AG09319 (cell line): ENCODE measurements at regions not wholly inside any gene's neighbourhood (a gene's known extent, or its start where the extent isn't known, plus 50 kb on each side); places are given as distances from the start of the nearest gene placed in this dataset.

Source experiments
- DNase-seq: peaks from one replicate; pipeline ENCODE4 v3.0.0-alpha.2; 2010; ENCODE audit warnings: low read depth; ENCODE audit errors: extremely low read depth
- TF ChIP-seq, protein P1 (sequence below): IDR thresholded peaks from 2 replicates; pipeline ENCODE4 v1.5.1; 2011; ENCODE audit warnings: low read depth, mild to moderate bottlenecking, inconsistent platforms, low read length, moderate library complexity

DNA sequence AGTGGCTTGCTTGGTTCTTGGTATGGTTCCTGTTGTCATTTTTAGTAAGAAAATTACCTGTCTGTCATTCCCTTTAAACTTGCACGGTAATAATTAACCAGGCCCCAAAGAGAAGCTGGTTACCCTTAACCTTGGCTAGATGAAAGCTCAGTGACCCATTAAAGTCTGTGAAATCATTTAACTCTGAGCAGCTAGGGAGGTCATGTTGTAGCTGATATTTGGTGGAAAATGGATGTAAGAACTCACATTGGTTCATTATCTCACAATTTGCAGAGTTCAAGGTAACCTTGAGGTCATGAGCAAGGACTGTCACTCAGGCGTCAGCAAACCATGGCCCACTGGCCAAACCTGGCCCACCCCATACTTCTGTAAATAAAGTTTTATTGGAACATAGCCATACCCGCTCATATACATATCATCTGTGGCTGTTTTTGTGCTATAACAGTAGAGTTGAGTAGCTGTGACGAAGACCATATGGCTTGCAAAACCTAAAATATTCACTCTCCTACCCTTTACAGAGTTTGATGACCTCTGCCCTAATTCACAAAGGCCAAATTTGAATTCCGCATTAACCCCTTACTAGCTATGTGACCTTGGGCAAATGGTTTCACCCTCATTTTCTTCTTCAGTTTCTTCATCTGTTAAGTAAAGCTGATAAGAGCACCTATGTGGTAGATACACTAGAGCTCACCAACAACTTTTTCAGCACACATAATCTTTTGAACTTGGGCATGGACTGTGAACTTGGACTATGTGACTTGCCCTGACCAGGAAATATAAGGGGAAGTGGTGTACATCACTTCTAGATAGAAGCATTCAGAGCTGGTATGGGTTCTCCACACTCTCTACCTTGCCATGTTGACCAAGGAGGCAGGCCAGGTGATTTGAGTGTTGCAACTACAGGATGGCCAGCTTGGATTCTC, 61.5 kb upstream of the CPEB4 start:
- DNase-seq: no peak
- TF ChIP-seq, protein P1, sequence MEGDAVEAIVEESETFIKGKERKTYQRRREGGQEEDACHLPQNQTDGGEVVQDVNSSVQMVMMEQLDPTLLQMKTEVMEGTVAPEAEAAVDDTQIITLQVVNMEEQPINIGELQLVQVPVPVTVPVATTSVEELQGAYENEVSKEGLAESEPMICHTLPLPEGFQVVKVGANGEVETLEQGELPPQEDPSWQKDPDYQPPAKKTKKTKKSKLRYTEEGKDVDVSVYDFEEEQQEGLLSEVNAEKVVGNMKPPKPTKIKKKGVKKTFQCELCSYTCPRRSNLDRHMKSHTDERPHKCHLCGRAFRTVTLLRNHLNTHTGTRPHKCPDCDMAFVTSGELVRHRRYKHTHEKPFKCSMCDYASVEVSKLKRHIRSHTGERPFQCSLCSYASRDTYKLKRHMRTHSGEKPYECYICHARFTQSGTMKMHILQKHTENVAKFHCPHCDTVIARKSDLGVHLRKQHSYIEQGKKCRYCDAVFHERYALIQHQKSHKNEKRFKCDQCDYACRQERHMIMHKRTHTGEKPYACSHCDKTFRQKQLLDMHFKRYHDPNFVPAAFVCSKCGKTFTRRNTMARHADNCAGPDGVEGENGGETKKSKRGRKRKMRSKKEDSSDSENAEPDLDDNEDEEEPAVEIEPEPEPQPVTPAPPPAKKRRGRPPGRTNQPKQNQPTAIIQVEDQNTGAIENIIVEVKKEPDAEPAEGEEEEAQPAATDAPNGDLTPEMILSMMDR: no peak

DNA sequence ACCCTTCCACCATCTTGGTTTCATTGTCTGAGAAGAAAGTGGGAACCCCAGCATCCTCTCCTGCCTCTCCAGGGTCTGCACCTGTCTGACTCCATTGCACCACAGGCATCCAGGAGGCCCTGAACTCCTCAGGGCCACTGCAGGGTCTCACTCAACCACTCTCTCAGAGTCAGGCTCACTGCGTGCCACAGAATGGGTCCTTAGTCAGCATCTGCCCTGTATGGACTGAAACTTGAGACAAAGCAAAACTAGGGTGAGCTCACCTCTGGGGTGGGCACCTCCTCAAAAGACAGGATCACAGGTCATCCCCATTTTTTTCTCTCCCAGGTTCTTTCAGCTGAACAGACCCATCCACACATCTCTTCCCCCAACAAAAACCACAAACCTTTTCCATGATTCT, 59.2 kb upstream of the CPEB4 start:
- no peak for DNase-seq
- TF ChIP-seq, protein P1: no peak

DNA sequence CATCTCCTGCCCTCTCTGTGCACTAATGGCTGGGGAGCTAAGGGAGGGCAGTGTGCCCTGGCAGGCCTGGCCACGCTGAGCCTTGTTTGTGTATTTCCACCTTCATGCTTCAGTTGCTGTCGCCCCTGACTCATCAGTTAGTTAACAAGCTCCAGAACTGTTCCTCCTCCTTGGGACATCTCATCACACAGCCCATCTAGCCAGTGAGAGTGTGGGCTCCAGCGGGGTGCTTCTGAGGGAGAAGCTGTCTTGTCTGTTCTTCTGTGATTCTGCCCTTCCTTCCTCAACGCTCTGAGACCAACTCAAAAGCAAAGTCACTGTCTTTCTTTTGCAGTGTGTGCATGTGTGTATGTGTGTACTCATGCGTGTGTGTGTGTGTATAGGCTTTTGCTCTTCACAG, 58.3 kb upstream of the CPEB4 start:
- DNase-seq: peak; percentile 57
- TF ChIP-seq, protein P1: no peak

DNA sequence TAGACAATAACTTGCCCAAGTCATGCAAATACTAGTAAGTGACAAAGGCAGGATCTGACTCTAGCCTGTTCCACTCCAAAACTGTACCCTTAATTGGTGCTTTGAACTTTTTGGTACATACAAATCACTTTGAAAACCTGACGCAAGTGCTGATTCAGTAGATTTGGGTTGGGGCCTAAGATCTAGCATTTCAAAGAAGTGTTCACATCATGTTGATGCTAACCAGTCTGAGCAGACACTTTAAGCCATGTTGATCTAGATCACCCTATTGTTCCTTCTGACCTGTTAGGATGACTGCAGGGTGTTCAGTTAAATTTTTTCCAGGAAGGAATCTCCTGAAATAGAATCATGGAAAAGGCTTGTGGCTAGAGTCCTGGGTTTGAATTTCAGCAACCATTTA, 57.7 kb upstream of the CPEB4 start:
- TF ChIP-seq, protein P1: no peak
- DNase-seq: no peak

DNA sequence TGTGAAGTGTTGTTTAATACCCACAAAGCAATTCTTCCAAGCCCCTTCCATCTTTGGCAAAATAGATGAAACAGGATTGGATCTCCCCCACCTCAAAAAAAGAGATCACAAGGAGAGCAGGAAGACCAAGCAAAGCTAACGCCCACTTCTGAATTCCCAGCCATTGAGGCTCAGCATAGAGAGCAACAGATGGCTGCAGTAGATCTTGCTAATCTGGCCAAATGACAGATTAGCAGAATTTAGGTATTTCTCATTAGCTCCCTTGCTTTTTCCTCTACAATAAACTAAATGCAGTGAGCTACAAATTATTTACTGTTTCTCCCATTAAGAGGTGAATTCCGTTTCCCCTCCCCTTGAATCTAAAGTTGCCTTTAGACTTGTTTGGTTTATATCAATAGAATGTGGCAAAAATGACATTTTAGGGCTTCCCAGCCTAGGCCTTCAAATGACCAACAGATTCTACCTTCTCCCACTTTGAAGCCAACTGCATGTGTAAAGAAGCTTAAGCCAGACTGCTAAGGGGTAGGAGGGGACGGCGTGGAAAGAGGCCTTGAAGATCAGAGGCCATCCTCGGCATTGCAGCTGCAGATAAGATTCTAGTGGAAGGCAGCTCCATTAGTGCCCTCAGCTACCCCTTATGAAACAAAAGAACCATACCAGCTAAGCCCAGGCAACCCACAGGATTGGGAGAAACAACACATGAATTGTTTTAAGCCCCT, 56.8 kb upstream of the CPEB4 start:
- no peak for DNase-seq

DNA sequence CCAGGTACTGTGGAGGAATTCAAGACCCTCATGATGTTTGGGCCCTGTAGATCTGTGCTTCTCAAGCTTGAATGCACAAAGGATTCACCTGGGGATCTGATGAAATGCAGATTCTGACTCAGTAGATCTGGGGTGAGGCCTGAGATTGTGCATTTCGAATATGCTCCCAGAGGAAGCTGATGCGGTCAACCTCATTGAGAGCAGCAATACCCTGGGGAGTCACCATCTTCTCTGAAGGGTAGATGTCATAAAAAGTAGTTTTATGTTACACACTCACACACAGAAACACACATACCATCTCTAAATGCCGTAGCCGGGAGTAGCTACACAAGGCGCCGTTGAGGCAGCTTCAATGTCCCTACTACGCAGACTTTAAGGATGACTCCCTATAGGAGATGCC, 55.8 kb upstream of the CPEB4 start:
- no peak for DNase-seq
- TF ChIP-seq, protein P1: no peak

More for the DNA sequence above, 56.8 kb upstream of the CPEB4 start:
- TF ChIP-seq, protein P1: no peak
